PFSK-1 (cell line): ENCODE measurements at regions not wholly inside any gene's neighbourhood (a gene's known extent, or its start where the extent isn't known, plus 50 kb on each side); places are given as distances from the start of the nearest gene placed in this dataset.

ENCODE experiments used
- SIN3A ChIP-seq: IDR thresholded peaks from 2 replicates; pipeline ENCODE4 v1.6.1; 2012; ENCODE audit warnings: mild to moderate bottlenecking, low read length, moderate library complexity, borderline replicate concordance; ENCODE audit not compliant: insufficient read depth
- TAF1 ChIP-seq: IDR thresholded peaks from 2 replicates; pipeline ENCODE4 v1.6.1; 2012; ENCODE audit warnings: low read length, control low read depth, borderline replicate concordance; ENCODE audit not compliant: insufficient read depth

DNA sequence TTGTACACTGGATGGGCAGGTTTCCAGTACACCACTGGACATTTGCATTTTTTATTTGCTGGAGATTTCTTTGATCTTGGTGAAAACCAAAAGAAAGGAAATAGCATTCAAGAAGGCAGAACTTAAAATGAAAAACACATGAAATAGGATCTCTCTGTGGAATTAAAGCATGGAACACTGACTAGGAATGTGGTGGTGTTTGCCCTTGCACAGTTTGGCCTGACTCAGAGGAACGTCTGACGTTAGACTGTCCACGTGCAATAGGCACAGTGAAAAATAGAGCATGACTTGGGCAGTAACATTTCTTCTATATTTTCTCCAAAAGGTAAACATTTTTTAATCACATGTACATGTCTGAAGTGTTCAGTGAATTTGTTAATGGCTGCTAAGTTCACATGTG is 474.1 kb upstream of the PRICKLE1 start:
- TF ChIP-seq TAF1 = no peak
- TF ChIP-seq SIN3A = no peak
